ENCODE measurements at regions not wholly inside any gene's neighbourhood (a gene's known extent, or its start where the extent isn't known, plus 50 kb on each side); places are given as distances from the start of the nearest gene placed in this dataset.

GRCh38 chr16:24442631-24443030 is 96.7 kb upstream of the RBBP6 start:
- no peaks in the 10 kb centered on the region for H3K9me3 ChIP-seq (ENCODE audit: low read length)
- BruUV-seq (replicated peaks), result no TSS peak
- no peaks in the 10 kb centered on the region for H3K36me3 ChIP-seq (replicated peaks in 1 of 2; ENCODE audit: control insufficient read depth in 1 of 2, insufficient read depth in 2 of 2, low read length in 2 of 2)
- ChIA-PET POLR2A (no interaction called here), CTCF (ENCODE audit: low intra/inter-chr PET ratio, low total read pairs) (no interaction called here)
- TF ChIP-seq ZSCAN29 (CRISPR knock-in tag; conservative IDR thresholded peaks at IDR 0.05) (no peak), TOE1 (CRISPR knock-in tag; IDR thresholded peaks at IDR 0.05) (no peak)
- no peak overlapping the region for H3K4me2 ChIP-seq (ENCODE audit: low read depth, low read length)
- H3K4me1 ChIP-seq (ENCODE audit: insufficient read depth, low read length), result no peaks in the 10 kb centered on the region
- in situ Hi-C loops (cut with HindIII; ENCODE audit: extremely low pct_ligation_motif_present, low pct_unique_long_range_greater_than_20kb), result no loop called here
- no peaks in the 10 kb centered on the region for H3K79me2 ChIP-seq (ENCODE audit: insufficient read depth, low read length)
- intact Hi-C loops (cut with micrococcal nuclease; ENCODE audit: unreplicated experiment), result no loop called here
- H3K27ac ChIP-seq (ENCODE audit: extremely low read length, insufficient read depth, low read length), result no peak overlapping the region
- no peak for ATAC-seq
- no peak for DNase-seq (ENCODE audit: low spot score)
- H4K20me1 ChIP-seq (ENCODE audit: insufficient read depth, low read length), result no peaks in the 10 kb centered on the region
- H3K4me3 ChIP-seq (replicated peaks in 1 of 3; ENCODE audit: insufficient read depth in 1 of 3, low read depth in 2 of 3, low read length in 3 of 3), result no peak overlapping the region
- FAIRE-seq, result no peak
- no peak overlapping the region for H3K9ac ChIP-seq (ENCODE audit: insufficient read depth, low read depth, low read length)
- peaks cover 0 to 19% of the 10 kb centered on the region in 2 experiments; a peak in 3 of 5 replicates for H3K27me3 ChIP-seq (ENCODE audit: control insufficient read depth in 1 of 2, insufficient read depth in 2 of 2, low read length in 2 of 2)
- WGBS (ENCODE audit: low lambda C conversion rate), result 2% methylated on average over 5 of the region's 5 CpGs
- H2AFZ ChIP-seq (ENCODE audit: low read length), result no peak overlapping the region

DNA sequence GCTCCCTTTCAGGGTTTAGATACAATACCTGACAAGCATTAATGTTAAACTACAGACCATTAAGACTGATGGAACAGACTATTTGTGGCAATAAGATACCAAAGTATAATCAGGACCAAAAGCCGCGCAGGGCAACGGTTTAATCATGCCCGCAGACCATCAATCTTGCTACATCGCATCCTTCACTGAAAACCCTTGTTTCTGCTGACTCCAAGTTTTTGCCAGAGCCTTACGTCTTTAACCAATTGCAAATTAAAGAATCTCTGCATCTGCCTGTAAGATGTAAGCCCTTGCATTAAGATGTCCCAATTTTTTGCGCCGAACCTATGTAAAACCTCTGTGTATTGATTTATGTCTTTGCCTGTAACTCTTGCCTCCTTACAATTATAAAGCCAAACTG is 94.2 kb upstream of the RBBP6 start:
- intact Hi-C loops (cut with micrococcal nuclease; ENCODE audit: unreplicated experiment) (no loop called here), in situ Hi-C loops (cut with HindIII; ENCODE audit: extremely low pct_ligation_motif_present, low pct_unique_long_range_greater_than_20kb) (no loop called here)
- Histone ChIP-seq H4K20me1 (ENCODE audit: insufficient read depth, low read length) (no peaks in the 10 kb centered on the region), H3K27me3 (ENCODE audit: control insufficient read depth in 1 of 2, insufficient read depth in 2 of 2, low read length in 2 of 2) (peaks cover 0 to 14% of the 10 kb centered on the region in 2 experiments; a peak in 3 of 5 replicates), H3K9ac (ENCODE audit: insufficient read depth, low read depth, low read length) (no peak overlapping the region), H3K27ac (ENCODE audit: extremely low read length, insufficient read depth, low read length) (no peak overlapping the region), H3K79me2 (ENCODE audit: insufficient read depth, low read length) (no peaks in the 10 kb centered on the region), H3K4me1 (ENCODE audit: insufficient read depth, low read length) (no peaks in the 10 kb centered on the region), H3K36me3 (replicated peaks in 1 of 2; ENCODE audit: control insufficient read depth in 1 of 2, insufficient read depth in 2 of 2, low read length in 2 of 2) (no peaks in the 10 kb centered on the region), H2AFZ (ENCODE audit: low read length) (no peak overlapping the region), H3K9me3 (ENCODE audit: low read length) (no peaks in the 10 kb centered on the region), H3K4me2 (ENCODE audit: low read depth, low read length) (no peak overlapping the region), H3K4me3 (replicated peaks in 1 of 3; ENCODE audit: insufficient read depth in 1 of 3, low read depth in 2 of 3, low read length in 3 of 3) (no peak overlapping the region)
- POLR2A ChIA-PET, result no interaction called here
- FAIRE-seq, result no peak
- WGBS (ENCODE audit: low lambda C conversion rate), result 70% methylated on average over 8 of the region's 8 CpGs
- no peak for DNase-seq (ENCODE audit: low spot score)
- CTCF ChIA-PET (ENCODE audit: low intra/inter-chr PET ratio, low total read pairs), result no interaction called here
- no peak for ATAC-seq
- no TSS peak for BruUV-seq (replicated peaks)
- TF ChIP-seq MAFF (IDR thresholded peaks at IDR 0.05; ENCODE audit: low read depth, low read length) (peak; percentile 53; the same call in 1 of the 2 replicates), MAFK (conservative IDR thresholded peaks at IDR 0.05 in 1 of 2, IDR thresholded peaks at IDR 0.05 in 1 of 2; ENCODE audit: low read length in 2 of 2) (peak; percentile 53 to 66; a peak in 3 of 4 replicates)
- TF ChIP-seq, protein P1, sequence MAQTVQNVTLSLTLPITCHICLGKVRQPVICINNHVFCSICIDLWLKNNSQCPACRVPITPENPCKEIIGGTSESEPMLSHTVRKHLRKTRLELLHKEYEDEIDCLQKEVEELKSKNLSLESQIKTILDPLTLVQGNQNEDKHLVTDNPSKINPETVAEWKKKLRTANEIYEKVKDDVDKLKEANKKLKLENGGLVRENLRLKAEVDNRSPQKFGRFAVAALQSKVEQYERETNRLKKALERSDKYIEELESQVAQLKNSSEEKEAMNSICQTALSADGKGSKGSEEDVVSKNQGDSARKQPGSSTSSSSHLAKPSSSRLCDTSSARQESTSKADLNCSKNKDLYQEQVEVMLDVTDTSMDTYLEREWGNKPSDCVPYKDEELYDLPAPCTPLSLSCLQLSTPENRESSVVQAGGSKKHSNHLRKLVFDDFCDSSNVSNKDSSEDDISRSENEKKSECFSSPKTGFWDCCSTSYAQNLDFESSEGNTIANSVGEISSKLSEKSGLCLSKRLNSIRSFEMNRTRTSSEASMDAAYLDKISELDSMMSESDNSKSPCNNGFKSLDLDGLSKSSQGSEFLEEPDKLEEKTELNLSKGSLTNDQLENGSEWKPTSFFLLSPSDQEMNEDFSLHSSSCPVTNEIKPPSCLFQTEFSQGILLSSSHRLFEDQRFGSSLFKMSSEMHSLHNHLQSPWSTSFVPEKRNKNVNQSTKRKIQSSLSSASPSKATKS (CRISPR knock-in tag; IDR thresholded peaks at IDR 0.05), result no peak
